Panc1 (cell line): ENCODE measurements at regions not wholly inside any gene's neighbourhood (a gene's known extent, or its start where the extent isn't known, plus 50 kb on each side); places are given as distances from the start of the nearest gene placed in this dataset.

Experiments used
- CTCF ChIP-seq: fragments of 450-650 bp; IDR thresholded peaks from 2 replicates; pipeline ENCODE4 v1.5.1; 2017; ENCODE audit warnings: mild to moderate bottlenecking
- POLR2AphosphoS5 ChIP-seq: IDR thresholded peaks from 2 replicates; pipeline ENCODE4 v1.6.1; 2012; ENCODE audit warnings: mild to moderate bottlenecking, low read depth, low read length, moderate library complexity
- SIN3A ChIP-seq: IDR thresholded peaks from 2 replicates; pipeline ENCODE4 v1.6.1; 2012; ENCODE audit warnings: low read depth, mild to moderate bottlenecking, low read length, moderate library complexity, borderline replicate concordance; ENCODE audit not compliant: insufficient read depth

GRCh38 chr19:27654266-27654990, 1558.5 kb downstream of the UQCRFS1 start:
- TF ChIP-seq CTCF (no peak), SIN3A (no peak), POLR2AphosphoS5 (no peak)
